Effector CD4-positive, alpha-beta T cell (primary cell): ENCODE measurements at regions not wholly inside any gene's neighbourhood (a gene's known extent, or its start where the extent isn't known, plus 50 kb on each side); places are given as distances from the start of the nearest gene placed in this dataset.

Source experiments
- DNase-seq: peaks from one replicate; pipeline ENCODE4 v3.0.0-alpha.2; 2020

- DNase-seq: no peak
Measured at GRCh38 chr3:80592792-80593191, 825.0 kb upstream of the ROBO1 start.

DNA sequence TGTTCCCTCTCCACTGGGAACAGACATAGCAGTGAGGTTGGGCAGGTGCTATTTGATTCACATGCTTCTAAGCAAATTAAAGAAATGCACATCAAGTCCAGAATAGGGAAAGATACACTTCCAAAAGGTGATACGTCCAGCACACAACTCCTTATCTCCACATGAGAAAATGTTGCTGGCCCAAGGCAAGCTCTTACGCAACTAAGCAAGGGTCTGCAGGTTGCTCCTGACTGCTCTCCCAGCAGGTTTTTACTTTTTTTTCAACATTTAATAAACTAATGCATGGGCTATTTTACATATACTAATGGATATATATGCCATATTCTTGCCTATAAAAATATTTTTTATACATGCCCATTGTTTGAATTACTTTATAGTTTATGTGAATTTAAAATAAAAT is 818.5 kb upstream of the ROBO1 start:
- DNase-seq: no peak

DNA sequence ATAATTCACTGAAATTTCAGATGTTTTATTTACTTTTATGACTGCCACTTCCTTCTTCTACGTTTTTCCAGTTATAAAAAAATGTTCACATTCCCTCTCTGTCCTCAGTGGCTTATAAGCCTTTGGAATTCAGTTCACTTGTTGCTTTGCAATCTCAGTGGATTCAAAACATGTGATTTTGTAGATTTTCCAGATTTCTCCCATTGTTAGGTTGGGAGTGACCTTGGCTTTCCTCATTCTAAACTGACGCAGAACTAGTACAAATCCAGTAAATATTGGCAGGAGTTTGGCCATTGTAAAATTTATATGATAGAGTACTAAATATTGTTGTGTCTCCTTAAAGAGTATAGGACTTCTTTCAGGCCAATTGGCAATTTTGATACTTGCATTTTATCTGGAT is 812.3 kb upstream of the ROBO1 start:
- DNase-seq: no peak

DNA sequence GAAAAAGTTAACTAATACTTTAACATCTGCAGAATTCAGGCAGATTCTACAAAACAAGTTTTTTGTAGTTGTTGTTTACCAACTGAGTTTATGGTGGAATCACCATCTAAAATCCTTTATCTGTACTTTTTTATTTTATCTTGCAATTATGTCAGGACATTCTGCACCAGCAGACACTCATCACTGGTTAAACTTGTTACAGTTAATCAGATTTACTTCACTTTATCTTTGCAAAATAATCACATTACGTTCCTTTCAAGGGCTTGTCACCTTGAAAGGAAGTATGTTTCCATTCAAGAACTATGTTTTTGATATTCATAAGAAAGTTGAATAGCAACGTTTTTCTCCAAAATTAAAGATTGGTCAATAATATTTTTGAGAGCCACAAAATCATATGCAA is 796.6 kb upstream of the ROBO1 start:
- no peak for DNase-seq

DNA sequence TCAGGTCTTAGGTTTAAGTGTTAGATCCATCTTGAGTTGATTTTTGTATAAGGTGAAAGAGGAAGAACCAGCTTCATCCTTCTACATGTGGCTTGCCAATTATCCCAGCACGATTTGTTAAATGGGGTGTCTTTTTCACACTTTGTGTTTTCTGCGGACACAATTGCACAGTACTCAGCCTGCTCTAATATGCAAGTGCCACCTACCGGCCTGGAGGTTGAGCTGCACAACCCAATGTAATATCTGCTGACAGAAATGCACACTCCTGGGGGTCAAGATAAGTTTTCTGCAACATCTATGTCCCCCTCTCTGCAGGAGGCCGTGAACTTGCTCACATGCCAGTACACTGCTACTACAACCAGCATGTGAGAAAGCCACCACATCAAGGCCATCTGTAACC is 791.9 kb upstream of the ROBO1 start:
- no peak for DNase-seq

GRCh38 chr3:80556763-80557162 is 789.0 kb upstream of the ROBO1 start:
- no peak for DNase-seq

DNA sequence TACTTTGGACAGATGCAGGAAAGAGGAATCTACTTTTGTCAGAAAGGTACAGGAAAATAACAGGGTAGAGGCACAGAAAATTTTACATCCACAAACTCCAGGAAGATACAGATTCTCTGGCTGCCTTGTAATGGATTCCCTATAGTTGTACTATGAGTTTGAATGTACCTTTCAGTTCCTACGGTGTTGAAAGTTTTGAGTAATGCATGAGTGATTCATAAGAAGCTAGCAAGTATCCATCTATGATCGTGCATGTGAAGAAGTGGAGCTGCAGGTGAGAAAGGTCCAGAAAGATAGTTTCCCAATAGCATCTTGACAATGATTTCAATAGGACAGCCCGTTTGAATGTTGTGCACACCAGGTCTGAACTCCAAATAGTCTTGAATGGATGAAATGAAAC is 786.5 kb upstream of the ROBO1 start:
- DNase-seq: no peak

DNA sequence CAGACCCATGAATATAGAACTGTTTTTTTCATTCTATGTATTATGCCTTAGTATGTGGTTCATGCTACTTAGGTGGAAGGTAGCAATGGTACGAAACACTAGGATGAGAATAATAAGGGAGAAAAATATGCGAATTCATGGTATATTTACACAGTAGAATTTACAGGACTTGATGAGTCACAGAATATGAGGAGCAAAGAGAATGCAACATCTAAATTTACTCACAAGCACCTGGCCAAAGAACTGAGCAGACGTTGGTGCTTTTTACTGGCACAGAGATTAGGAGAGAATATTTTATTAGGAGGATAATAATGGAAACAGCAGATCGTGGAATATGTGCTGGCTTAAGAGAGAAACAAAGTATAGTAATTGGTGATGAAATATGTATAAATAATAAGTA is 785.4 kb upstream of the ROBO1 start:
- DNase-seq: no peak

DNA sequence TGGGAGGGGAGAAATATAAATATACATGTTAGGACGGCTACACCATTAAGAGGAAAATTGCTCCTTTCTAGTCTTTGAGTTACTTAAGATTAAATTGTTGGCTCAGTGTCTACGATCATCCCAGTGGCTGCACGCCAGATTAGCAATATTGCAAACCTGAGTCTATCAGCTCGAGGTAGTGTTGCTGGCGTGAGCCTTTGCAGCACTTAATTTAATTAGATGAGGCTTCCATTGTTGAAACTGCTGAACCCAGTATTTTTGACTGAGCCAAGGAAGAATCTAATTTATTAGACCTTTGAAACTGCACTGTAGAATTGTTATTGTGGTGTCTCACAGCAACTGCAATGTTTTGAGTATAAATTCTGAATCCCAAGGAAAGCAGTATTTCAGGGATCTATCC is 782.4 kb upstream of the ROBO1 start:
- DNase-seq: no peak

- no peak for DNase-seq
Measured at GRCh38 chr3:80549173-80549572, 781.4 kb upstream of the ROBO1 start.

GRCh38 chr3:80543154-80543553 is 775.4 kb upstream of the ROBO1 start:
- no peak for DNase-seq

GRCh38 chr3:80542456-80542855 is 774.7 kb upstream of the ROBO1 start:
- DNase-seq: no peak

- no peak for DNase-seq
Measured at GRCh38 chr3:80537680-80538079, 769.9 kb upstream of the ROBO1 start.

DNA sequence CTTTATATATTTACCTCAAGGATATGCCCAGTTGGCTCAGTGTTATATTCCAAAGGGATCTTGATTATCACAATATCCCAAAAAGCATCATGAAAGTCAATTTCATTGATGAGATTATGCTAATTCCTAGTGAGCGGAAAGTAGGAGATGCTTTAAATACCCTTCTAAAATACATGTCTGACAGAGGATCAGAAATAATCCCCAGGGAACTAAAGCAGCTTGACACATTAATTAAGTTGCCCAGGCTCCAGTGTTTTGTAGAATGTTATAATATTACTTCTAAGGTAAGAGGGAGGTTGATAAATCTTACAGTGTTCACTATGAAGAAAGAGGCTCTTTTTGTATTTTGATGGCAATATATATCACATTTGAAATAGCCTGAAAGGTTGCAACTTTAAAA is 767.5 kb upstream of the ROBO1 start:
- no peak for DNase-seq

GRCh38 chr3:80533553-80533952 is 765.8 kb upstream of the ROBO1 start:
- DNase-seq: no peak

GRCh38 chr3:80526153-80526552 is 758.4 kb upstream of the ROBO1 start:
- no peak for DNase-seq

DNA sequence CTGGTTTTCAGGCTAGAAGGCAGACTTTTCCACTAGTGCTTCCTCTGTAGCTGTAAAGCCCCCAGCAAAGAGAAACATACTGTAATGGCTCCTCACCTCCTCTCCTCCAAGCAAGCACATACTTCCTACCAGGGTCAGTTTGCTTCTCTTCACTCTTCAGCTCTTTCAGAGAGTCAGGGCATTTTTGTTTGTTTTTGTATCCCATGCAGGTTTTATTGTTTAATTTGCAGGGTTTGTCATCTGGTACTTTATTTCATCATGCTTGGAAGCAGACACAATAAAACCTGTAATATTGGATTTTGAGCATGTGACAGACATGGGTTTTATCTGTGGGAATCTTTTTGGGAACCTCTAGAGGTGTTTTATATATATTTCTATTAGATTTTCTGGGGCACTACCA is 753.3 kb upstream of the ROBO1 start:
- DNase-seq: no peak

DNA sequence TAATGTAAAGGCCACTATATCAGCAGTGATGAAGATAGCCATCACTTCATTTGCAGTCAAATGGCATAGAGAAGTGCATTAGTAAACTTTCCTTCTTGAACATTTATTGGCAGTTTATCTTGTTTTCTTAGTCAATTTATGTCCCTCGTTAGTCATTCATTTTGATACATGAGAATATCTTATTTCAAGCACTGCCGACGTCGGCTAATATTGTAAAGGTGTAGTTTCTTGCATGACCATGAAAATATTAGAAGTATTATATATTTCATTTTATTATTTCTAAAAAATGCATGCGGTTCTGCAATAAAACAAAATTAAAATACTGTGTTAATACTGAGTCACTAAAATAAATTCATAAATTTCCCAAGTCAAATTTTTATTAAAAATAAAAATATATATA is 751.6 kb upstream of the ROBO1 start:
- DNase-seq: no peak

GRCh38 chr3:80496452-80496851 is 728.7 kb upstream of the ROBO1 start:
- no peak for DNase-seq

DNA sequence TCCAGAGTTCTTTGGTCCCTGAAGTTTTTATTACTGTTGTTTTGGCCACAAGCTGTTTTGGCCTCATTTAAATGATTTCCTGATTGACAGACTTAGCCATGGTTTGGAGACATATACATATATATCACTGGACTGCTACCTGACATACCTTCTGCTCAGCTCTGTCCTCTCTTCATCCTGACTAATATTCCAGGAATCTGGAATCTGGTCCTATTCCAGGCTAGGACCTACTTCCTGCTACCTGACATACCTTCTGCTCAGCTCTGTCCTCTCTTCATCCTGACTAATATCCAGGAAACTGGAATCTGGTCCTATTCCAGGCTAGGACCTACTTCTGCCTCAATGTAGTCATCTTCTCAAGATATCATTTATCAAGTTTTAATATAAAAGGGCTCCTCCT is 724.4 kb upstream of the ROBO1 start:
- no peak for DNase-seq

DNA sequence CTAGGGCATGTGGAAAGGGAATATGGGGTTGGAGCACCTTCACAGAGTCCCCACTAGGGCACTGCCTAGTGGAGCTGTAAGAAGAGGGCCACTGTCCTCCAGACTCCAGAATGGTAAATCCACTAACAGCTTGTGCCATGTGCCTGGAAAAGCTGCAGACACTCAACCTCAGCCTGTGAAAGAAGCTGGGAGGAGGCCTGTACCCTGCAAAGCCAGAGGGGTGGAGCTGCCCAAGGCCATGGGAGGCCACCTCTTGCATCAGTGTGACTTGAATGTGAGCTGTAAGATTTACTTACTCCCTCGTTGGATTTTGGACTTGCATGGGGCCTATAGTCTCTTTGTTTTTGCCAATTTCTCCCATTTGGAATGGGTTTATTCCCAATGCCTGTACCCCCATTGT is 705.2 kb upstream of the ROBO1 start:
- DNase-seq: no peak

DNA sequence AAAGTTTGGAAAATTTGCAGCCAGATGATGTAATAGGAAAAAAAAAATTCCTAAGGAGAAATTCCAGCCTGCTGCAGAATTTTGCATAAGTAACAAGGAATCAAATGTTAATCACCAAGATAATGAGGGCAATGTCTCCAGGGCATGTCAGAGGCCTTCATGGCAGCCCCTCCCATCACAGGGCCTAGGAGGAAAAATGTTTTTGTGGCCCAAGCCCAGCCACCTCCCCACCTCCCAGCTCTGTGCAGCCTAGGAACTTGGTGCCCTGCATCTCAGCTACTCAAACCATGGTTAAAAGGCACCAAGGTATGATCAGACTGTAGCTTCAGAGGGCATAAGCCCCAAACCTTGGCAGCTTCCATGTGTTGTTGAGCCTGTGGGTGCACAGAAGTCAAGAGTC is 704.7 kb upstream of the ROBO1 start:
- DNase-seq: no peak

DNA sequence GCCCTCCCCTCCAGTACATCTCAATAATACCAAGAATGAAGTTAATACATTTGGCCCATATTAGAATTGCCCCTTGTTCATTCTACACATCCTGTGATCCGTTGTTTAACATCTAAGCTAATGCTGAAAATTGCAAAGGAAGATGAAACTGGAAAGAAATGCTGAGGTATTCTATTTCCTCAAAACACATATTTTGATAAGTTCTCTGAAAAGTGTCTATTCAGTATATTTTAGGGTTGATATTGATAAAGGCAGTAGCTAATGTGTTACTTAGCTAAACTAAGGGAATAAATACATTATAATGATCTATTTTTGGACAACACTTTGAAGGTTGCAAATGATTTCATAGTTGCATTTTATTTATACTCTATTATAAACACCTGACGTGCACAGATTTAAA is 702.6 kb upstream of the ROBO1 start:
- DNase-seq: no peak

DNA sequence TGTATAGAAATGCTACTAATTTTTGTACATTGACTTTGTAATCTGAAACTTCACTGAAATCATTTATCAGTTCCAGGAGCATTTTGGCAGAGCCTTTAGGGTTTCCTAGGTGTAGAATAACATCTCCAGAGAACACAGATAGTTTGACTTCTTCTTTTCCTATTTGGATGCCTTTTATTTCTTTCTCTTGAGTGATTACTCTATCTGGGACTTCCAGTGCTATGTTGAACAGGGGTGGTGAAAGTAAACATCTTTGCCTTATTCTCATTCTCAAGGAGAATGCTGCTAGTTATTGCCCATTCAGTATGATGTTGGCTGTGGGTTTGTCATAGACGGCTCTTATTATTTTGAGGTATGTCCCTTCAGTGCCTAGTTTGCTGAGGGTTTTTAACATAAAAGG is 697.9 kb upstream of the ROBO1 start:
- no peak for DNase-seq

- DNase-seq: no peak
Measured at GRCh38 chr3:80451393-80451792, 683.6 kb upstream of the ROBO1 start.

- DNase-seq: no peak
Measured at GRCh38 chr3:80445641-80446040, 677.8 kb upstream of the ROBO1 start.
